K562 (cell line): ENCODE measurements at regions not wholly inside any gene's neighbourhood (a gene's known extent, or its start where the extent isn't known, plus 50 kb on each side); places are given as distances from the start of the nearest gene placed in this dataset.

Experiments
- ATAC-seq: fragments of 200-7000 bp; cut with Tn5 transposase; 3 replicates; pipeline ENCODE4 v1.9.1; 2020; ENCODE audit warnings: moderate library complexity
- BruUV-seq: library from RNA; stranded (reverse); fragments of 400-500 nt; replicated peaks from 2 replicates; lab custom pipeline; 2021; lab: Mats Ljungman, UMichigan
- CTCF ChIA-PET: fragments of 300-600 bp; formaldehyde crosslinking; extraction: SDS; loops from one replicate; lab custom pipeline; 2021; ENCODE audit warnings: low intra/inter-chr PET ratio; lab: Yijun Ruan, JAX
- POLR2A ChIA-PET: fragments of 300-600, 350-650 bp; sonication (Branson Sonifier 250); formaldehyde crosslinking; extraction: SDS; loops from one replicate; lab custom pipeline; 2021; ENCODE audit warnings: antibody characterized with exemption, inconsistent platforms; lab: Yijun Ruan, JAX
- DNase-seq, 4 experiments: peaks; one replicate each; pipeline versions ENCODE4 v3.0.0 to v3.0.0-alpha.2; 2011 to 2018; ENCODE audit warnings: low spot score in 3 of 4, mixed read lengths in 3 of 4; ENCODE audit errors: extremely low read depth in 1 of 4
- FAIRE-seq: peaks from 2 replicates; lab custom pipeline; 2011; peaks lifted over from hg19 to GRCh38; lab: Jason Lieb, UNC
- H2AFZ ChIP-seq: 2 replicates; pipeline ENCODE4 v1.6.0; 2011; ENCODE audit warnings: low read depth, low read length, control low read depth, inconsistent platforms
- H3K27ac ChIP-seq: fragments of 200-600 bp; 3 replicates; pipeline ENCODE4 v1.8.0; 2011; ENCODE audit warnings: low read depth, mild to moderate bottlenecking, control low read depth, inconsistent platforms, low read length, moderate library complexity, mixed read lengths; ENCODE audit errors: extremely low read depth
- H3K27me3 ChIP-seq, 2 experiments: fragments of 300-600 bp in 1 of 2; 2 replicates in 1 of 2; 3 replicates in 1 of 2; pipeline versions ENCODE4 v1.6.0 to v1.8.0; 2011; ENCODE audit warnings: inconsistent platforms in 2 of 2, low read length in 2 of 2, mild to moderate bottlenecking in 1 of 2, mixed read lengths in 1 of 2, moderate library complexity in 1 of 2; ENCODE audit not compliant: control insufficient read depth in 2 of 2, insufficient read depth in 2 of 2
- H3K36me3 ChIP-seq: fragments of 300-600 bp; 3 replicates; pipeline ENCODE4 v1.8.0; 2011; ENCODE audit warnings: mild to moderate bottlenecking, low read length, inconsistent platforms; ENCODE audit not compliant: control insufficient read depth, insufficient read depth
- H3K4me1 ChIP-seq, 2 experiments: fragments of 200-600 bp in 1 of 2; replicated peaks in 1 of 2; 2 replicates in 1 of 2; 3 replicates in 1 of 2; pipeline versions ENCODE4 v1.5.1 to v1.8.0; 2011; ENCODE audit warnings: inconsistent platforms in 2 of 2, low read length in 2 of 2, mild to moderate bottlenecking in 1 of 2, mixed read lengths in 1 of 2, moderate library complexity in 1 of 2; ENCODE audit not compliant: control insufficient read depth in 2 of 2, insufficient read depth in 2 of 2
- H3K4me2 ChIP-seq: 2 replicates; pipeline ENCODE4 v1.6.1; 2011; ENCODE audit warnings: low read length, control low read depth, inconsistent platforms, mixed read lengths; ENCODE audit not compliant: insufficient read depth
- H3K4me3 ChIP-seq: fragments of 200-600 bp; sonication (generic), shearing (Covaris generic); 2 replicates; pipeline ENCODE4 v1.5.1; 2016; ENCODE audit warnings: control low read depth, inconsistent platforms
- H3K79me2 ChIP-seq: fragments of 200-600 bp; 3 replicates; pipeline ENCODE4 v1.8.0; 2011; ENCODE audit warnings: low read length, inconsistent platforms; ENCODE audit not compliant: control insufficient read depth, insufficient read depth
- H3K9ac ChIP-seq, 2 experiments: 2 replicates each; pipeline versions ENCODE4 v1.6.0 to v1.6.1; 2011; ENCODE audit warnings: low read depth in 2 of 2, low read length in 2 of 2, control low read depth in 1 of 2, inconsistent platforms in 1 of 2, mild to moderate bottlenecking in 1 of 2, mixed read lengths in 1 of 2; ENCODE audit not compliant: insufficient read depth in 1 of 2
- H3K9me1 ChIP-seq: one replicate; pipeline ENCODE4 v1.6.0; 2011; ENCODE audit warnings: inconsistent platforms, mild to moderate bottlenecking, low read length, moderate library complexity; ENCODE audit not compliant: control insufficient read depth, insufficient read depth
- H3K9me3 ChIP-seq: replicated peaks from 2 replicates; pipeline ENCODE4 v1.5.1; 2011; ENCODE audit warnings: low read depth, low read length, inconsistent platforms; ENCODE audit not compliant: control insufficient read depth, insufficient read depth
- H4K20me1 ChIP-seq: replicated peaks from 2 replicates; pipeline ENCODE4 v1.6.1; 2011; ENCODE audit warnings: low read length, inconsistent platforms, mixed read lengths; ENCODE audit not compliant: control insufficient read depth, insufficient read depth
- CGGBP1 ChIP-seq: fragments of 250-450 bp; sonication (Bioruptor Pico); IDR thresholded peaks from 2 replicates; pipeline ENCODE4 v1.9.0; 2021; ENCODE audit warnings: mild to moderate bottlenecking
- COPS2 ChIP-seq: fragments of 450-650 bp; conservative IDR thresholded peaks from 2 replicates; pipeline ENCODE4 v1.6.1; 2016; ENCODE audit warnings: mild to moderate bottlenecking, moderate library complexity
- HDAC1 ChIP-seq, 2 experiments: fragments of 450-650 bp; IDR thresholded peaks; 2 replicates each; pipeline ENCODE4 v1.6.1; 2016 to 2017; ENCODE audit warnings: inconsistent platforms in 1 of 2, mild to moderate bottlenecking in 1 of 2, moderate library complexity in 1 of 2
- ILF3 ChIP-seq: fragments of 450-650 bp; IDR thresholded peaks from 2 replicates; pipeline ENCODE4 v1.6.1; 2018; ENCODE audit warnings: antibody characterized with exemption, mild to moderate bottlenecking, moderate library complexity, borderline replicate concordance
- KLF10 ChIP-seq: fragments of 250-450 bp; sonication (Bioruptor Pico); IDR thresholded peaks from 2 replicates; pipeline ENCODE4 v1.6.1; 2021; ENCODE audit warnings: matching md5 sums
- NR0B1 ChIP-seq: fragments of 450-650 bp; IDR thresholded peaks from one replicate; pipeline ENCODE4 v1.6.1; 2018; ENCODE audit warnings: mild to moderate bottlenecking, moderate library complexity; ENCODE audit not compliant: partially characterized antibody
- SRSF7 ChIP-seq: fragments of 200-400 bp; formaldehyde crosslinking; optimal IDR thresholded peaks from 2 replicates; pipeline ENCODE3; 2017; ENCODE audit warnings: mild to moderate bottlenecking, low read depth, low read length
- WGBS: fragments of 100-300 bp; shearing (Covaris generic); methylation state at CpG from one replicate; pipeline ENCODE4 v1.1.6; 2016; ENCODE audit warnings: low coverage, mixed read lengths; ENCODE audit not compliant: insufficient coverage; ENCODE audit errors: missing lambda C conversion rate; 5-methylcytosine and 5-hydroxymethylcytosine counted together
- in situ Hi-C: fragments of 300-500 bp; cut with MboI; formaldehyde crosslinking; loops from 4 replicates; pipeline ENCODE4 v1.15.0; 2018; ENCODE audit warnings: inconsistent platforms, mixed read lengths
- intact Hi-C: fragments of 100-400 bp; cut with micrococcal nuclease; formaldehyde crosslinking; loops from 2 replicates; pipeline ENCODE4 v1.14.2; 2022
- TF ChIP-seq, protein P1 (sequence below): fragments of 450-650 bp; formaldehyde crosslinking; IDR thresholded peaks from 2 replicates; pipeline ENCODE4 v1.4.0; 2022; ENCODE audit warnings: missing genetic modification characterization

DNA sequence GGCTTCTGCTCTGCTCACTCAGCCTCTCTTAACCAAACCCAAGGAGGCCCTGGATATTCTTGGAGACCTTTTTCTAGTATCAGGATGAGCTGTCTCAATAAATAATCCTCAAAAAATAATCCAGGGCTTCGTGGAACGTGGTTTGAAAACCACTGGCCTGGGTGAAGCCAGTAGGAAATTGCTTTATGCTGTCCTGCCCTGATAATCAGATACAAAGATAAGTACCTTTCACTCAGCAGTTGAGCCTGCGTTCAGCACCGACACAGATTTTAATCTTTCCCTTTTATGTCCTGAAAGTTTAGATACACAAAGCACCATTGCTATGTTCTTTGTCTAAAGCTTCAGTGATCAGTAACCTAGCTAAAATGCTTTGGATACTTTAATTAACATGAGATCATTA lies 460.0 kb downstream of the RFC3 start:
- ChIA-PET POLR2A (no interaction called here), CTCF (no interaction called here)
- H3K9me1 ChIP-seq: no peaks in the 10 kb centered on the region
- DNase-seq: no peak
- H3K36me3 ChIP-seq: no peaks in the 10 kb centered on the region
- intact Hi-C loops: no loop called here
- no peak overlapping the region for H3K4me2 ChIP-seq
- H3K9ac ChIP-seq: no peak overlapping the region
- no peaks in the 10 kb centered on the region for H3K9me3 ChIP-seq
- no peak overlapping the region for H3K27ac ChIP-seq
- no peak overlapping the region for H3K4me3 ChIP-seq
- no peak for FAIRE-seq
- no peaks in the 10 kb centered on the region for H3K79me2 ChIP-seq
- no peaks in the 10 kb centered on the region for H3K27me3 ChIP-seq
- BruUV-seq: no TSS peak
- WGBS: 0% methylated on average over 4 of the region's 4 CpGs
- H2AFZ ChIP-seq: no peak overlapping the region
- in situ Hi-C loops: no loop called here
- TF ChIP-seq CGGBP1 (no peak), HDAC1 (IDR thresholded peaks at IDR 0.05) (no peak), SRSF7 (no peak), ILF3 (no peak), NR0B1 (no peak), KLF10 (CRISPR knock-in tag) (no peak), COPS2 (no peak)
- TF ChIP-seq, protein P1, sequence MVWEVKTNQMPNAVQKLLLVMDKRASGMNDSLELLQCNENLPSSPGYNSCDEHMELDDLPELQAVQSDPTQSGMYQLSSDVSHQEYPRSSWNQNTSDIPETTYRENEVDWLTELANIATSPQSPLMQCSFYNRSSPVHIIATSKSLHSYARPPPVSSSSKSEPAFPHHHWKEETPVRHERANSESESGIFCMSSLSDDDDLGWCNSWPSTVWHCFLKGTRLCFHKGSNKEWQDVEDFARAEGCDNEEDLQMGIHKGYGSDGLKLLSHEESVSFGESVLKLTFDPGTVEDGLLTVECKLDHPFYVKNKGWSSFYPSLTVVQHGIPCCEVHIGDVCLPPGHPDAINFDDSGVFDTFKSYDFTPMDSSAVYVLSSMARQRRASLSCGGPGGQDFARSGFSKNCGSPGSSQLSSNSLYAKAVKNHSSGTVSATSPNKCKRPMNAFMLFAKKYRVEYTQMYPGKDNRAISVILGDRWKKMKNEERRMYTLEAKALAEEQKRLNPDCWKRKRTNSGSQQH: no peak
- ATAC-seq: no peak
- no peaks in the 10 kb centered on the region for H3K4me1 ChIP-seq
- no peaks in the 10 kb centered on the region for H4K20me1 ChIP-seq
